ENCODE measurements at regions not wholly inside any gene's neighbourhood (a gene's known extent, or its start where the extent isn't known, plus 50 kb on each side); places are given as distances from the start of the nearest gene placed in this dataset.

DNA sequence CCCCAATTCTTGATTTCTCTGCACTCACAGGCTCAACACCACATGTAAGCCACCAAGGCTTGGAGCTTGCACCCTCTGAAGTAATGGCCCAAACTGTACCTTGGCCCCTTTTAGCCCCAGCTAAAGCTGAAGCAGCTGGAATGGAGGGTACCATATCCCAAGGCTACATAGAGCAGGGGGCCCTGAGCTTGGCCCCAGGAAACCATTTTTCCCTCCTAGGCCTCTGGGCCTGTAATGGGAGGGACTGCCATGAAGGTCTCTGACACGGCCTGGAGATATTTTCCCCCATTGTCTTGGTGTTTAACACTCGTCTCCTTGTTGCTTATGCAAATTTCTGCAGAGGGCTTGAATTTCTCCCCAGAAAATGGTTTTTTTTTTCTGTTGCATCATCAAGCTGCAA is 69.7 kb downstream of the SKA1 start:
- no peak for DNase-seq (ENCODE audit: low read depth in 4 of 4, low spot score in 2 of 4)

DNA sequence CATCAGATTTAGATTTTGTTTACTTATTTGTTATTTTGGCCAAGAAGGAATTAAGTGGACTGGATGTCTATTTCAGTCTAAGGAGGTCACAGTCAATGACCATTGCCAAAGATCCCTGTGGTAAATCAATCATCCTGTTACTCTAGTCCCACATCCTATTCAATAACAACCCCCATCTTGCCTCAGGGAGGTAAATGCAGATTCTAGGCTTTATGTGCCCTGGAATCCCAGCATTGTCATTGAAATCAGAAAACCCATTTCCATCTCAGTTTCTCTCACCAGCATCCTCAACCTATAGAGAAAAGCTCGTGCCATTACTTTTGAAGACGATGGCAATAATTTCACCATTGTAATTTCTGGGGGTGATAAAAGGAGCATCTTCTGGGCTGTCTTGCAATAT is 71.8 kb downstream of the SKA1 start:
- DNase-seq (ENCODE audit: low read depth in 4 of 4, low spot score in 2 of 4) = no peak

DNA sequence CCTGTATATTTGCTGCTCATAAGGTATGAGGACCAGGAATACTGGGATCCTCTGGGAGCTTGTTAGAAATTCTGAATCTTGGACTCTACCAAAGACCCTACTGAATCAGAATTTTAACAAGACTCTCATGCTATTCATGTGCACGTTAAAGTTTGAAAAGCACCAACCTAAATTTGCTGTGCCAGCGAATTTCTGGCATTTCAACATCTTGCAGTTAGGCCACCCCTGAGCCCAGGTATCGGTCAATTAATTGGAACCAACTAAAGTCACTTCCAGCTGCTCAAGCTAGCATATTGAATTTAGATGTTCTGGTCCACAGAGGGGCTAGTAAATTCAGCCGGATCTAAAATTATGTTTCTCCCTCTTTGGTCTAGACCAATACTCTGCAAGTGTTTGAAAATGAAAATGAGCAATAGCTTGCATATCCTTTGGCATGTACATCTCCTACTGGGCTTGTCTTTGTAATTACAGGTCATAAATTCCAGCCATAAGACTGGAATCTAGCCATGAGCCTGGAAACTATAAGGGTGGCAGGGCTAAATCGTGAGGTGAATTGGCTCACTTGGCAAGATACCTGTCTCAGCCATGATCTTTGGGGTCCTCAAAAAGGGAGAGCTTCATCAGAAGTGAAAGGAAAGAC is 72.4 kb downstream of the SKA1 start:
- DNase-seq (ENCODE audit: low read depth in 4 of 4, low spot score in 2 of 4) = no peak

DNA sequence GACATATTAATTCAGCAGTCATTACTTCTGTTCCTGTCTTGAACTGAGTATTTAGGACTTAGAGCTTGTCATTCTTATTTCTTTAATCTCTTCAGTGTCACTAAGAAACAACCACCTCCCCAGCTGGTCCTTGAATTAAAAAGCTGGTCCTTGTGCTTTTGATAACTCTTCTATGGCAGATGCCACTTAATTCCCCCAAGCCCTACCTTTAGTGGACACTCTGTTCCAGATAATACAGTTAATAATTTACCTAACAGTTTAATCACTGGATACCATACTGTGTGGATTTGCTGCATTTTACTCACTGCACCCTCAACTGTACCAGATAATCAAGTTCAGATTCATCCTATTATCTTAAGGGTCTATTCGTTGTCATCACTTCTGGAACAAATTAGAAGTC is 73.1 kb downstream of the SKA1 start:
- no peak for DNase-seq (ENCODE audit: low read depth in 4 of 4, low spot score in 2 of 4)

DNA sequence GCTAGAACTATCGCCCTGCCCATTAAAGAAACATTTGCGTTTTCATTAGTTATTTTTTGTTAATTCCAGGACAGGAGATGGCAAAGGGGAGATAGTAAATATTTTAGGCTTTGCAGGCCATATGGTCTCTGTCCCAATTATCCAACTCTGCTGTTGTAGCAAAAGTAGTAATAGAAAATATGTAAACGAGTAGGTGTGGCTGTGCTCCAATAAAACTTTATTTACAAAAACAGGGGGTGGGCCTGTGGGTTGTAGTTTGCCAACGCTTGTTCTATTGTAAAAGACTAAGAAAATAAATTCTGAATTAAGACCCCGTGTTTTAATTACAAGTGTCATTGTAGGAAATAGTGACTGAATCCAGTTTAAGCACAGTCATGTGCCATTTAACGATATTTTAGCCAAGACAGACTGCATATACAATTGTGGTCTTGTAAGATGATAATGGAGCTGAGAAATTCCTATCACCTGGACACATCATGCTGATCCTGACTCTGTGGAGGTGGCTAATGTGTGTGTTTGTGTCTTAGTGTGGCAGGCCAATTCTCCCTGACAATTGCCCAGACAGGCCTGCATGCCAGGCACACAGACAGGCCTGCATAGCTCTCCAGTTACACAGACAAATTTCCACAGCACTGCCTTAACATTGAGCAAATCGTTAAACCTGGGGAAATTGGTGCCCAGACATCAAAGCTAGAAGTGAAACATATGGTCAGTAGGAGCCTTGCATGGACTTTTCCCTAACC is 76.4 kb downstream of the SKA1 start:
- no peak for DNase-seq (ENCODE audit: low read depth in 4 of 4, low spot score in 2 of 4)

DNA sequence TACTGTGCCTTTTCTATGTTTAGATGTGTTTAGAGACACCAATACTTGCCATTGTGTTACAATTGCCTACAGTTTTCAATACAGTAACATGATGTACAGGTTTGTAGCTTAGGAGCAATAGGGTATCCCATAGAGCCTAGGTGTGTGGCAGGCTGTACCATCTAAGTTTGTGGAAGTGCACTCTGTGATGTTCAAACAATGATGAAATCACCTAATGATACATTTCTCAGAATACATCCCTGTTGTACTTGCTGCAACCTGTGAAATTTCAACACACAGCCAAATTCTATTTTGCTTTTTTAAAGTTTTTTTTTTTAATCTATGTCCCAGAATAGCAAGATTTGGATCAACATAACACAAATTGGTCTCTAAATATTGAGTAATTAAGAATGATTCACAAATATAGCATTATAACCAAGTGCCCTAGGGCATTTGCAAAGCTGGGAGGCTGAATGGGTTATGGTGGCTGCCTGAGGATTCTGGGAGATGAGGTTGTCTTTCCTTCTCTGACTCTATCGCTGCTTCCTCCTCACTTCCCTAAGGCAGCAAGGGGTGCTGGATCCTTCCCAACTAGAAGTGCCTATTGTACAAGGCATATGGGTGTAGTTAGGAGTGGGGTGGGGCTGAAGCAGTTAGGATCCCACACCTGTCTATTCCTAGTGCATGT is 78.3 kb downstream of the SKA1 start:
- no peak for DNase-seq (ENCODE audit: low read depth in 4 of 4, low spot score in 2 of 4)

DNA sequence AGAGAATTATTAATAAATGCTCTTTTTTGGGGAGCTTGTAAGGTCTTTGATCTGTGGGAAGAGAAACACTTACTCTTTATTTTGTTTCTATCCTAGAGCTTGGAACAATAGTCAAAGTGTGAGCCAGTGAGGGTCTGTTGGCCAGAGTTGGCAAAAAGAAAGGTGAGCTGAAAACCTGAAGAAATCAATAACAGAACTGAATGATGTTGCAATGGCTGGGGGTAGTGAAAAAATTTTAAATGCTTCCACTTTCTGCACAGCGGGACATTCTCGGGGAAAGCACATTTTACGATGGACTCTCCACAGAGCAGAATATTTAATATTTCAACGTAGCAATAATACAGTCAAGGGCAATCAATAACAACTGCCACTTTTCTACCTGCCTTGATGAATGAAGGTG is 78.9 kb downstream of the SKA1 start:
- no peak for DNase-seq (ENCODE audit: low read depth in 4 of 4, low spot score in 2 of 4)

DNA sequence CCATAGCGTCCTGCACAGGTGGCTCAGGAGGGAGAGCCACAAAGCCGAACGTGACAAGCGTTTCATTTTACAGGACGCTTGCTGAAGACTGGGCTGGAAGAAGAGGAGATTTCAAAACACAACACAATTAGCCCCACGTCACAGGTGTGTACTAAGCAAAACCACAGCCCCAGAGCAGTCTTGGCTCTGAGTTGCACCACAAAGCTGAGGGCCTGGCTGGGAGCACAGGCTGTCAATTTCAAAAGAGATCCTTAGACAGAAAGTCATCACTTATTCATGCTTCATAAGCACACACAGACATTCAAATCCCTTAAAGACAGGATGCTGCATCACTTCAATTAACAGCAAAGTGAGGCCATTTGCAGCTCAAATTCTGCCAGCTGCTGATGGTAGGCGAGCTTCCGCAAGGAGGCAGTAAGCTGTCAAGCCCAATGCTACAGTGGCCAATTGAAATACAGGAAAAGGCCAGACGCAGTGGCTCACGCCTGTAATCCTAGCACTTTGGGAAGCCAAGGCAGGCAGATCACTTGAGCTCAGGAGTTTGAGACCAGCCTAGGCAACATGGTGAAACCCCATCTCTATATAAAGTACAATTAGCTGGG is 79.6 kb downstream of the SKA1 start:
- DNase-seq (ENCODE audit: low read depth in 4 of 4, low spot score in 2 of 4) = no peak

DNA sequence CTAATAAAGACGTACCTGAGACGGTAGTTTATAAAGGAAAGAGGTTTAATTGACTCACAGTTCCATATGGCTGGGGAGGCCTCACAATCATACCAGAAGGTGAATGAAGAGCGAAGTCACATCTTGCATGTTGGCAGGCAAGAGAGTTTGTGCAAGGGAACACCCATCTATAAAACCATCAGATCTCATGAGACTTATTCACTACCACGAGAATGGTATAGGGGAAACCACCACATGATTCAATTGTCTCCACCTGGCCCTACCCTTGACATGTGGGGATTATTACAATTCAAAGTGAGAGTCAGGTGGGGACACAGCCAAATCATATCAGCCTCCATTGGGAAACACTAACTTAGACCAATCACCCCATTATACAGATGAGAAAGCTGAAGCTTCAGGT is 81.4 kb downstream of the SKA1 start:
- no peak for DNase-seq (ENCODE audit: low read depth in 4 of 4, low spot score in 2 of 4)

DNA sequence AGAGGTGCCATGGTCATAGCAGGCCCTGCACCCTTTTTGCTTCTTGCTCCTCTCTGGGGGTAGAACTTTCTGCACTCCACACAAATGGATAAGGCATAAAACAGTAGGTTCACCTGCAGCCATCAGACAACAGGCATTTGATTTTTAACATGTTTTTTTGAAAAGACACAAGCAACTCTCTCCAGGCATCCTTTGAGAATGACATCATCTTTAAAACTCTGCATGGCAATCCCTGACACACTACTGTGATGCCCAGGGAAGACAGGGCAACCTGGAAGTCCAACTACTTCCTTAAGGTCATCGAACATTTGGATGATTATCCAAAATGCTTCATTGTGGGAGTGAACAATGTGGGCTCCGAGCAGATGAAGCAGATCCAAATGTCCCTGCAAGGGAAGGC is 82.8 kb downstream of the SKA1 start:
- no peak for DNase-seq (ENCODE audit: low read depth in 4 of 4, low spot score in 2 of 4)

DNA sequence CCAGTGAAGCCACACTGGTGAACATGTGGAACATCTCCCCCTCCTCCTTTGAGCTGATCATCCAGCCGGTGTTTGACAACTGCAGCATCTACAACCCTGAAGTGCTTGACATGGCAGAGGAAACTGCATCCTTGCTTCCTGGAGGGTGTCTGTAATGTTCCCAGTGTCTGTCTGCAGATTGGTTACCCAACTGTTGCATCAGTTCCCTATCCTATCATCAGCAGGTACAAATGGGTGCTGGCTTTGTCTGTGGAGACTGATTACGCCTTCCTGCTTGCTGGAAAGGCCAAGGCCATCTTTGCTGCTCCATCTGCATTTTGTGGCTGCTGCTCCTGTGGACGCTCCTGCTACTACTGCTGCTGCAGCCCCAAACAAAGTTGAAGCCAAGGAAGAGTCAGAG is 83.5 kb downstream of the SKA1 start:
- no peak for DNase-seq (ENCODE audit: low read depth in 4 of 4, low spot score in 2 of 4)

DNA sequence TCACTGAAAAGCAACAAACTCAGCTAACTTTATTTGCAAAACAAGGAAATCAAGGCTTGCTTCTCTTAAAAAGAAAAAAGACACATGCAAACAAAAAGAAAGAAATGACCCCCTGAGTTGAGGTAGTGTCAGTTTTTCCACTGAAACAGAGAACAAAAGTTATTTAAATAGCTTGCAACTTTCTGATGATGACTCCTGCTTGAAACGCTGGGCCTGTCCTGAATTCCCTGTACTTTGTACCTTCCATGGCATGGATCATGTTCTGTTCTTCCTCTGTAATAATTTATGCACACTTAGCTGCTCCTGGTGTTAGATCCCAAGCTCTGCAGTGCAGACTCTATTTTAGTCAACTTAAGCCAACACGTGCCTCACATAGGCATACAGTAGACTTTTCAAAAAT is 84.0 kb downstream of the SKA1 start:
- DNase-seq (ENCODE audit: low read depth in 4 of 4, low spot score in 2 of 4) = no peak

DNA sequence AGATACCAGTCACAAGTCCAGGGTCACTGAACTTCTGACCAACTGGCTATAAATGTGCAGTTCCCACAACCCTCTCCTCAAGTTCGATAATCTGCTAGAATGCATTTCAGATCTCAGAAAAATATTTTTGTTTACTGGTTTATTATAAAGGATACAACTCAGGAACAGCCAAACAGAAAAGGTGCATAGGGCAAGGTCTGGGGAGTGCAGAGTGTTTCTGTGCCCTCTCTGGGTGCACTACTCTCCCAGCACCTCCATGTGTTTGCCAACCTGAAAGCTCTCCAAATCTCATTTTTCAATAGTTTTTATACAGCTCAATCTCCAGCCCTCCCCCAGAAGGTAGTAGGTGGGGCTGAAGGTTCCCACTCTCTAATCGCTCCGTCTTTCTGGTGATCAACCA is 85.2 kb downstream of the SKA1 start:
- no peak for DNase-seq (ENCODE audit: low read depth in 4 of 4, low spot score in 2 of 4)

DNA sequence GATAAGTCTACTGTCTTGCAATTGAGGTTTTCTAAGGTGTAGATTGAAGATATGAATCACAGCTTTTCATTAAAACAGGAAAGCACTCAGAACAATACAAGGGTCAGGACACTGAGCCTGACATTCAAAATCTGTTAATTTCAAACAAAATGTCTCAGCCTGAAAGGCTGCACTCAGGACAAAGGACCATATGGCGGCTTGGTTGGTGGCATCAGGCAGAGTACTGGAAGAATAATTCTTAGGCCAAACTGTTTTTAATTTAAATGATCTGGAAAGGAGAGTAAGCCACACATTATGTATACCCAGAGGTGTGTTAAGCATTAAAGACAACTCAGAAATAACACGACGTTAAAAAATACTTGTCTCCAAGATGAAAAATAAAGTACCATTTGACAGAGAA is 85.9 kb downstream of the SKA1 start:
- DNase-seq (ENCODE audit: low read depth in 4 of 4, low spot score in 2 of 4) = no peak

DNA sequence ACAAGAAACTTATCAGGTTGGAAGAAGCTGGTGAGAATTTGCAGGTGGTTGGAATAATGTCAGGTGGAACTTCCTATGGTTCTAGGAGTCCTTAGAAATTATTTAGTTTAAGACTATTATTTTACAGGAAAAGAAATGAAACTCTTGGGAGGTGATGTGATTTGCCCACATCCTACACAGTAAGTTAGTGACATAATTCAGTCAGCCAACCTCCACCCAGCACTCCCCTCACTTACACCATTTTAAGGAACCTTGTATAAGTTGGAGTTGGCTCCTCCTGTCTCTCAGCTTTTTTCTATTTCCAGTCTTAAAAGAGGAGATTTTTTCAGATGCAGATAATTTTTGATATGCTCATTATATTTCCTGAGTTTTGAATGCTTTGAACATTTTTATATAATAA is 86.4 kb downstream of the SKA1 start:
- no peak for DNase-seq (ENCODE audit: low read depth in 4 of 4, low spot score in 2 of 4)

DNA sequence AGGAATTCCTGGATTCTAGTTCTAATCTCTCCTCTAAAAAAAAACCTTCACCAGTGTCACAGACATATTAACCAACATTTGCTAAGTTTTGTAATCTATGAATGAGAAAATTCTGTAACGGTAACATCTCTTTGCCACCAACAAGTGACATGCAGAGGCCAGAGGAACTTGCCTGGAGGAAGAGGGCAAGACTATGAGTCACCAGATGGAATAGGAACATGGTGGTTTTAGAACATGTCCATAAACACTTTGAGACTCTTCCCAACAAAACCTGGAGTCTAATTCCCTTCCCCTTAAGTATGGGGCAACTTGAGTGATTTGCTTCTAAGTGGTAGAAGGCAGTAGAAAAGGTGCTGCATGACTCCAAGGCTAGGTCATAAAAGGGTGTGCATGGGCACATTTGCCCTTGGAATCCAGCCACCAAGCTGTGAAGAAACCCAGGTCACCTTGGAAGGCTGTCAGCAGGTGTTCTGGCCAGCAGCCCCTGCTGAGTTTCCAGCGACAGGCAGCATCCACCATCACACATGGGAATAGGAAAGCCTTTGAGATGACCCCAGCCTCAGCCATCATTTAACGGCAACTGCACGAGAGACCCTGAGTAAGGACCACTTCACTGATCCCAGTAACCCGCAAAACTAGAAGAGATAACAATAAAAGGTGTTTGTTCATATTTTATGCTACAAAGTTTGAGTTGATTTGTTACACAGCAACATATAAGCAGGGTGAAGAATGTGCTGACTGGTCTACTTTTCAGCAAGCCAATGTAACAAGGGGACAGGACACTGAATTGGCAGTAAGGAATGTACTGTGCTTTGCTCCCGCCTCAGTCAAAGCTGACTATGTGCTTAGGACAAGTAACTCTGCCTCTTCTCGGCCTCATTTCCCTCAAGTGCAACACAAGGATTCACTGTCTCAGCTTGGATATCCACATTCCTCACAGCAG is 90.6 kb downstream of the SKA1 start:
- no peak for DNase-seq (ENCODE audit: low read depth in 4 of 4, low spot score in 2 of 4)

DNA sequence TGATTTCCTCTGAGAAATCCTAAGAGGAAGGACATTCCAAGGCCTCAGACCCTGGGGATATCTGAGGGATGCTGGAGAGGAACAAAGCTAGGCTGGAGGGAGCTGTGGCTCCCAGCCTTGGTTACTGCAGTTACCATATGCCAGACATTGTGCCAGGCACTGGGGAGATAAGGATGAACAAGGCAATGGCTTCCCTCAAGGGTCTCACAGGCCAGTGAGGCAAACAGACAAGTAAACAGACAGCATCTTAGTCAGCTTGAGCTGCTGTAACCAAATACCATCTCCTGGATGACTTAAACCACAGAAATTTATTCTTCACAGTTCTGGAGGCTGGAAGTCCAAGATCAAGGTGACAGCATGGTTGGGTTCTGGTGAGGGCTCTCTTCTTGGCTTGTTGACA is 91.8 kb downstream of the SKA1 start:
- DNase-seq (ENCODE audit: low read depth in 4 of 4, low spot score in 2 of 4) = no peak

DNA sequence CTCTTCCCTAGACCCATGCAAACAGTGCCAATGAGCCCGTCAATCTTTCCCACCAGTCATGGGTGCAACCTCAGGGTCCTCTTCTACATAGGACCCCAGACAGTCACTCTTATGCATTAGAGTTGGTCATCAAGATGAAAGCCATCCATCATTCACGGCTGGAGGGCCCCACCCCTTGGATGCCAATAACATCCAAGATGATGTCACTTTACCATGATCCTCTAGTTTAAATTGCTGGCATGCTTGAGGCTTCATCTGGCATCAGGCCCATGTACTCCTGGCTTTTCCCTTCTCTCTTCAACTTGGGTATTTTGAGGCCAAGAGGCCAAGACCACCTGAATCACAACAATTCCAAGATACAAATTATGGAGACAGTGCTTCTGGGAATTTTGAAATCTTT is 91.1 kb upstream of the MAPK4 start:
- no peak for DNase-seq (ENCODE audit: low read depth in 4 of 4, low spot score in 2 of 4)

DNA sequence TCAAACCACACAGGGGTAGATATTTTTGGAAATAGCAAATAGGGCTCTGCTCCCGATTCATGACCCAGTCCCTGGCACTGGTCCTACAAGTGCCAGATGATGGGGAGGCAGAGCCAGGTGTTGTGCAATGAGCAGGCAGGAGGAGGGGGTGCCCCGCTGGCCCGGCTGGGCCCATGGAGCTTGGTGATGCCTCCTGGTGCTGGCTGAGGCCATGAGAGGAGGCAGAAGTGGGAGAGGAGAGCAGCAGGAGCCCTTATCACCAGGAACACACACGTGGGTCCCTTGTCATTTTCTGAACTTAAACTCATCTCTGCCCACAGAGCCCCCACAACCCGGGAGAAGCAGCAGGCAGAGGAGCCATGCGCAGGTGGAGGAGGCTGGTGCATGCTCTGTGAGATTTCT is 90.5 kb upstream of the MAPK4 start:
- DNase-seq (ENCODE audit: low read depth in 4 of 4, low spot score in 2 of 4) = no peak

DNA sequence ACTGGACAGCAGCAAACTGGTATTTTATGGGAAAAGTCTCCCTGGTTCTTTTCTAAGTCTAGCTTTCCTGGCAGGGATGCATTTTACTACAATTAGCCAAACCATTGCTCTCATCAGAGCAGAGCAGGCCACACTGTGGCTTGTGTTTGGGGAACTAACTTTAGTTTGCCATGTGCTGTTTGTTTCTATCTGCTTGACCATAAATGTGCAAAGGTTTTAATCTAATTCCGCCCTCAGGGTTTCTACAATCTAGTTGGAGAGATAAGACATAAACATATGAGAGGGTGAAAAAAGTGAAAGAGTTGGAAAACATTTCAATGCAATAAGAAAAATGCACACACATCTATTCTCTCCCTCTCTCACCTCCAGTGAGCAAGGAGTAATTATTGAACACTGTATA is 86.9 kb upstream of the MAPK4 start:
- DNase-seq (ENCODE audit: low read depth in 4 of 4, low spot score in 2 of 4) = no peak

DNA sequence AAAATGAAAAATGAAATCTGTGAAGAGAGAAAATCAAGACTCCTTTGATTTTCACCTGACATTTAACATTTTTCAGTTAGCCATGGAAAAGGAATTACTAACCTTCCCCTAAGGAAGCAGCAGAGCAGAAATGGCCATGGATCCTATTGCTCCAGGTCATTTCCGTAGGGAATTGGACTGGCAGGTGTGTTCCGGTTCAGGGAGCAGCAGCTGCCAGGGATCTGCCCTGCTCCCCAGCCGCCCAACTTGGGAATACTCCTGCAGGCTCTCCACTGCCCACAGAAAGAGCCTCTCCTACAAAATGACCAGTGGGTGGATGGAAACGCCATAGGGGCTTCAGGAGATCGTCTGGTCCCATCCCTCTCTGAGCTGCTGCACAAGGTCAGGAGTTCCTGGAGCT is 86.0 kb upstream of the MAPK4 start:
- DNase-seq (ENCODE audit: low read depth in 4 of 4, low spot score in 2 of 4) = peak in 2 of 4 donors; percentile 23 to 32
